NCI-H2029 treated with DMSO at 0.1 percent for 48 hours (cell line): ENCODE measurements at regions not wholly inside any gene's neighbourhood (a gene's known extent, or its start where the extent isn't known, plus 50 kb on each side); places are given as distances from the start of the nearest gene placed in this dataset.

ENCODE experiments used
- DNase-seq: peaks from one replicate; lab custom pipeline; 2025; lab: John Stamatoyannopoulos, UW

GRCh38 chr3:72109327-72110259, 324.6 kb upstream of the PROK2 start:
- DNase-seq, result no peak

DNA sequence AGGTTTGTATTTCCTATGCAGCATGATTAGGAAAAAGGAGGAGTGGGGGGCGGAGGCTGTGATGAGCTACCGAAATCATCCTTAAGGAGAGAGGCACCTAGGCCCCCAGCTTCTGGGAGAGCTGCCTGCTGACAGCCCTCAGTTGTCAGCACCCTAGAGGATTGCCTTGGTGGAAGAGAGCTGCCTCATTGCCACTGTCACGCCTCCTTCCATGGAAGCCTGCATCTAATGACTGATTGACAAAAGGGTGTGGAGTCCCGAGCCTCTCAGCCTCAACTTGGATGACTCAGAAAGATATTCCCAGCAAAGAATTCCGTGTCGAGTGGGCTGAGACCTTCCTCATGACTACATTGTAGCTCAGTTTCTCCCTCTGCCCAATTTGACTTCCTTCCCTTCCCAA, 320.4 kb upstream of the PROK2 start:
- no peak for DNase-seq

DNA sequence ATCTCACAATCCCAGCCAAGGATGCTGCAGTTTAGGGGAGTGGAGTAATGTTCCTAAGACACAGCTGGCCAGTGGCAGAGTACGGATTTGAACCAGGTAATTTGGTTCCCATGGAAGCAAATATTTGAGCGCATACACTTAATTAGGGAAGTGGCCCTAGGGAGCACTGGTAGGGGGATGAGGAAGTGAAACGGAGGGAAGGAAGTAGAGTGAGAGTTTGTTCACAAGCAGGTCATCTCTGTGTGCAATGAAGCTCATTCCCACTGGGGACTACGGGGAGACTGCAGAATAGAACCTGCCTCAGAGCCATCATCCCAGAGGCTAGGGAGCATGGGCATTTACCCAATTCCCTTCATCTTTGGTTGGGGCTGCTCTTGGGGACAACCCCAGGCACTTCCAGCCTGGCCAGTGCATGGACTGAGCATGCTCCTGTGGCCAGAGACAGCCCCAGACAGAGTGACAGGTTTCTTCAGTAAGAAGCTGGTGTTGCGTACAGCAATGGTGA, 317.2 kb upstream of the PROK2 start:
- DNase-seq, result no peak

GRCh38 chr3:72101494-72101893, 316.5 kb upstream of the PROK2 start:
- DNase-seq, result peak; percentile 7

GRCh38 chr3:72100601-72101187, 315.7 kb upstream of the PROK2 start:
- no peak for DNase-seq

GRCh38 chr3:72100080-72100511, 315.1 kb upstream of the PROK2 start:
- DNase-seq, result no peak

DNA sequence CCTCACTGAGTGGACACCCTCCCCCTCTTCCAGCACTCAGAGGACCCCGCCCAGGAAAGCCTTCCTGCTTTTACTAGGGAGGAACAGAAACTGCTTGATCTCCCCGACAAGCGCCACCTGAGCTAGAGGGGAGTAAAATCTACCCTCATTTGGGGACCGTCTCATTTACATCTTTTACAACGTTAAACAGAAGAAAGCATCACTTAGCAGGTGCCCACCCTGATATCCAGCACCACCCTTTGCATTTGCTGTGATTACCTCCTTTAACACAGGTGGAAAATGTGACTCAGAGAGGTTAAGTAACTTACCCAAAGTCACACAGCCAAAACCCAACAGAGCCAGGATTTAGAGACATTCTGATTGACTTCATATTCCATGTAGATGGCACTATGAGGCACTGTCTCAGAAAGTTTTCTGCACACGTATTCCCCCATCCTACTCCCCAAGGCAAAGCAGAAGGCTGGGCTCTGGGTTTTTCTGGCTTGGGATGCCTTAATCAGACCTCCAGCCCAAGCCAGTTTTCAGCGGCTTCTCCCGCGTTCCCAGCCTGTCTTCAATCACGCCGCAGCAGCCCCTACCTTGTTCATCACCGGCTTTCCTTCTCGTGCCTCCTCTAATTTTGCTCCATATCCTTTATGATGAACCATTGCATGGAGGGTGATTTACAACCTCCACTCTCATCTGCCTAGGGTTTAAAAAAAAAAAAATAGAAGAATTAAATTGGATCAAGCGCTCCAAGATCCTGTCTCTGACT, 314.6 kb upstream of the PROK2 start:
- DNase-seq, result no peak

GRCh38 chr3:72097053-72097452, 312.1 kb upstream of the PROK2 start:
- no peak for DNase-seq

- no peak for DNase-seq
These were observed 310.6 kb upstream of the PROK2 start for GRCh38 chr3:72095521-72095920.

- DNase-seq, result no peak
These were observed 309.0 kb upstream of the PROK2 start for GRCh38 chr3:72093992-72094334.

GRCh38 chr3:72093270-72093991, 308.5 kb upstream of the PROK2 start:
- no peak for DNase-seq

- no peak for DNase-seq
These were observed 307.8 kb upstream of the PROK2 start for GRCh38 chr3:72092778-72093177.

DNA sequence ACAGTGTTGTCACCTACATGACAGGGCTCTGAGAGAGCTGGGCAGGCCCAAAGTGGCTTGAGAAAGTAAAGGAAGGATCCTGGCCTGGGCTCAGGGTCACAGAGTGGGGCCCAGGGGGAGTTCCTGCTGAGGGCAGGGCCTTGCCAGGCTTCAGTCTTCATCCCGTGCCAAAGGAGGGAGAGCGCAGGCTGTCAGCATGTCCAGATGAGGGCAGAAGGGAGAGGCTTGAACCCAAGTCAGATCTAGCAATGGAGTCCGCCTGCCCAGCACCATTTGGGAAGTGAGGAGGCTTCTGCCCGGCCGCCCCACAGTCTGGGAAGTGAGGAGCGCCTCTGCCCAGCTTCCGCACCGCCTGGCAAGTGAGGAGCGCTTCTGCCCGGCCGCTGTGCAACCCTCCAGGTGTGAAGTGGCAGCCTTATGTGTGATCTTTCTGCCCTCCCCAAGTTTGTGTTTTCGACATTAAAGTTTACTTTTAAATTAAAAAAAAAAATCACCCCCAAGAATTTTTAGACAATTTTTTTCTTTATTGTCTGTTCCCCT, 303.6 kb upstream of the PROK2 start:
- DNase-seq, result no peak

- no peak for DNase-seq
These were observed 302.5 kb upstream of the PROK2 start for GRCh38 chr3:72087420-72087819.

GRCh38 chr3:72086743-72087087, 301.8 kb upstream of the PROK2 start:
- no peak for DNase-seq

DNA sequence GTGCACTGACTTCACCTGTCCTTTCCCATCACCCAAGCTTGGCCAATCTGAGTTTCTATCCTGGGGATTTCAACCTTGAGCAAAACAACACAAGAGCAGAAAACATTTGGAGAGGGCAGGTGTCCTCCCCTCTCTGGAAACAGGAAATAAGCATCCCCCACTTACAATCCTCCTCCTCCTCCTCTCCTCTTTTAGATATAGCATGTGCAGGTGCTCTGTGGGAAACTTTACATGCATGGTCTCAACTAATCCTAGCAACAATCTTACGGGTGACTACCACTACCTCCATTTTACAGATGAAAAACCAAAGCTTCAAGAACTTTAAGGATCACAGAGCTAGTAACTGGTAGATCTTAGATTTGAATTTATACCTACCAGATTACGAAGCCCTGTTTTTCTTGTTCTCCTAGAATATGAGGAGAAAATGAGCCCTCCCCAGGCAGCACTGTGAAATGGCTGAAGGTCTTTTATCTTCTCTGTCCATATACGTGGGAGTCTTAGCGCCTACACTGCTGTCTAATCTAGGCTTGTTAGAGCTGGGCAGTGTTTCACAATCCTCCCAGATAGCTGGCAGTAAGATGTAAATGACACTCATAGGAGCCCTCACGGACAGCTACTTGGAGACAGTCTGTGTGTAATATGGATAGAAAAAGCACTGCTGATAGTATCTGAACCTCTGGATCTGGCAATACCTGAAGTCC, 301.2 kb upstream of the PROK2 start:
- no peak for DNase-seq

GRCh38 chr3:72085036-72085435, 300.1 kb upstream of the PROK2 start:
- no peak for DNase-seq

GRCh38 chr3:72082776-72083462, 298.0 kb upstream of the PROK2 start:
- no peak for DNase-seq

DNA sequence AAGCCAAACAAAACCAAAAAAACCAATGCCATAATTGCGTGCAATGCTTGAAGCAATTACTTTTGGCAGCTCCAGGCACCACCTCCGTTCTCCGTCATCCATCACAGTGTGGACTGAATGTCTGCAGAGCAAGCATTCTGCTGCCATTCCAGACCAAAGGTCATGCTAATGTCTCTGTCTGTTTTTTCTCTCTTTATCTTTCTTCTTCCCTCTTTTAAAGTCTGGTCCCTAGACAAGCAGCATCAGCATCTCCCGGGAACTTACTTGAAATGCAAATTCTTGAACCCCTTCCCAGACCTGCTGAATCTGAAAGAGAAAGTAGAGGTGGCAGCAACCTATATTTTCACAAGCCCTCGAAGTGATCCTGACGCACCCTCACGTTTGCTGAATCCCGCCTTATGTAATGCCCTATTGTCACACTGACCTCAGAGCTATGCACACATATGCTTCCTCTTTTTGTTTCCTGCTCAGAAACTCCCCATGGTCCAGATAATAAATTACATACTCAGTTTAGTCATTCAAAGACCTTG, 297.3 kb upstream of the PROK2 start:
- no peak for DNase-seq

- no peak for DNase-seq
These were observed 296.7 kb upstream of the PROK2 start for GRCh38 chr3:72081471-72082185.
